SJSA1 (cell line): ENCODE measurements at regions not wholly inside any gene's neighbourhood (a gene's known extent, or its start where the extent isn't known, plus 50 kb on each side); places are given as distances from the start of the nearest gene placed in this dataset.

Source experiments
- DNase-seq, 2 experiments: peaks; one replicate each; pipeline ENCODE4 v3.0.0-alpha.2; 2015 to 2020; ENCODE audit warnings: low spot score in 2 of 2, low read depth in 1 of 2
- H3K27ac ChIP-seq: fragments of 250-450 bp; sonication (Bioruptor Pico); 2 replicates; pipeline ENCODE4 v1.5.1; 2020; ENCODE audit warnings: mild to moderate bottlenecking, moderate library complexity
- H3K27me3 ChIP-seq: fragments of 250-450 bp; sonication (Bioruptor Pico); replicated peaks from 2 replicates; pipeline ENCODE4 v1.5.1; 2020; ENCODE audit warnings: mild to moderate bottlenecking, moderate library complexity
- H3K36me3 ChIP-seq: fragments of 250-450 bp; sonication (Bioruptor Pico); 2 replicates; pipeline ENCODE4 v1.5.1; 2020; ENCODE audit warnings: mild to moderate bottlenecking
- H3K4me1 ChIP-seq: fragments of 250-450 bp; sonication (Bioruptor Pico); replicated peaks from 2 replicates; pipeline ENCODE4 v1.6.1; 2021; ENCODE audit warnings: mild to moderate bottlenecking
- H3K4me3 ChIP-seq: fragments of 250-450 bp; sonication (Bioruptor Pico); 2 replicates; pipeline ENCODE4 v1.5.1; 2020; ENCODE audit warnings: mild to moderate bottlenecking
- H3K9me3 ChIP-seq: fragments of 250-450 bp; sonication (Bioruptor Pico); replicated peaks from 2 replicates; pipeline ENCODE4 v1.5.1; 2020; ENCODE audit warnings: mild to moderate bottlenecking

DNA sequence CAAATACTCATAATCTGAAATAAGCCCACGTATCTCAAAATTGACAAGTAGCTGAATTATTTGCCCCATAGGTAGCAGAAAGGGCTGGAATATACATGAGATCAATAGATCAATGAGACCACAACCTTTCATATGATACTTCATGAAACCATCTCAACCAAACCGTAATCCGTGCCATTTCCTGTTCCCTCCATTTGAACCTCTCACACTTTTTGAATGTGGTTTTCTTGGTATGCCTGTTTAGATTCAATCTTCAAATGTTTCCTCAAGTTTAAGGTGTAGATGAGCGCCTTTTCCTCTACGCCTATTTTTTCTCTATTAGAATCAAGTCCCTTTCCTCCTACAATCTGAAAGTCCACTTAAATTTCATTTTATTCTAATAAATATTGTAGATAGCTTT lies 805.5 kb downstream of the EFNA5 start:
- H3K4me3 ChIP-seq = no peak overlapping the region
- no peaks in the 10 kb centered on the region for H3K36me3 ChIP-seq
- H3K4me1 ChIP-seq = no peaks in the 10 kb centered on the region
- H3K27ac ChIP-seq = no peak overlapping the region
- no peaks in the 10 kb centered on the region for H3K27me3 ChIP-seq
- DNase-seq = no peak
- no peaks in the 10 kb centered on the region for H3K9me3 ChIP-seq

DNA sequence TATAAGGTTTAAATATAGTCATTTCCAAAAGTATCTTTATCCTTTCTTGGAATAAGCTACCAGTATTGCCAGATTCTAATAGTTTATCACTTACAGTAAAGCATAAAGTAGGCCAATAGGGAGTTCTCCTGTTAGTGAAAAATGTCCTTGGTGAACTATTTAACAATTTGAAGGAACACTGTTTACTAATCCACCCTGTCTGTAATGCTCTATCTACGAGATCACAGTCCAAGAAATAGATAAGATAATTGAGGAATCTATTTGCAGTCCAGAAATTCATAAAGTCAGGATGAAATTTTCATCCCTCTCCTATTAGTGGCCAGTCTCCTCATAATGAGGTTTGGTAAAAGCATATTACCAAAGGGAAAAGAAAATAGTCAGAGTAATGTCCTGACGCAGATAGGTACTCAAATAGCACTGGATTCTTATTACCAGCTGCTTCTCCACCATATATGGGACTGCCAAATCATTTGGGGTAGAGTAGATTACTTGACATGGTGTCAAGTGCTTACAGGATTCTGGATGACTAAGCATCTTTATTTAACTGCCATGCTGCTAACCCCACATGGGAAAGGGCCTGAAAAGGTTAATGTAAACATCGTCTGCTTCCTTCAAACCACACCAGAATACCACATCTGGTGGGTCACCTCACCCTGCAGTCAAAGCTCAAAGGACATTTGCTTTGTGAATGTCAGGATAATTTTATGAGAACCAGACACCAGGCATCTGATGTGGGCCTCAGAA lies 808.1 kb downstream of the EFNA5 start:
- H3K36me3 ChIP-seq = no peaks in the 10 kb centered on the region
- no peaks in the 10 kb centered on the region for H3K9me3 ChIP-seq
- H3K4me1 ChIP-seq = no peaks in the 10 kb centered on the region
- H3K27ac ChIP-seq = no peak overlapping the region
- H3K27me3 ChIP-seq = no peaks in the 10 kb centered on the region
- no peak for DNase-seq
- H3K4me3 ChIP-seq = no peak overlapping the region

DNA sequence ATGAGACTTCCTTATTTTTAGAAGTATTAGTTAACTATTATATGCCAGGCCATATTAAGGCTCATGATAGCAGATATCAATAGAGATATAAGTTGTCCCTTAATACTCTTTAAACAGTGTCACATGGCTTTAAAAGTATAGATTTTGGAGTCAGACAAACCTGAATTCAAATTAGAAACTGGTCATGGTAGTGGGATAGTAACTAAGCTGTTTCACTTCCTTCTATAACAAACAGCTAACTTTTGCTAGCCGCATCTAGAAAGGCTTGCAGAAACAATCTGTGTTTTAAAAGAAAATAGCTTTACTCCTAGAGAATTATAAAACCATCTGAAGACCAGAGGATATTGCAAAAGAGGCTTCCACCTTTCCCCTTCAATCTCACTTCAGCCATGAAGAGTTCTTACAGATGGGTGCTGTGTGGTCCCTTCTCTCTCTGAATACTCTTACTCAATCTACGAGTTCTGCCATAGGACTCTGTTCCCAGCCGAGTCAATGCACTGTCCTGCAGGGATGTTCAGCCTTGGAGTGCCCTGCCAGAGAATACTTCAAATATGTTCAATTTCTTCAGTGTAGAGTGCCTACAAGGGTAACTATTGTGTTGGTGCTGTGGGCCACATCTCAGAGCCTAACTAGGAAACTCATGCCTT lies 810.2 kb downstream of the EFNA5 start:
- no peaks in the 10 kb centered on the region for H3K9me3 ChIP-seq
- no peak overlapping the region for H3K27ac ChIP-seq
- no peaks in the 10 kb centered on the region for H3K4me1 ChIP-seq
- DNase-seq = no peak
- no peak overlapping the region for H3K4me3 ChIP-seq
- H3K27me3 ChIP-seq = no peaks in the 10 kb centered on the region
- no peaks in the 10 kb centered on the region for H3K36me3 ChIP-seq

DNA sequence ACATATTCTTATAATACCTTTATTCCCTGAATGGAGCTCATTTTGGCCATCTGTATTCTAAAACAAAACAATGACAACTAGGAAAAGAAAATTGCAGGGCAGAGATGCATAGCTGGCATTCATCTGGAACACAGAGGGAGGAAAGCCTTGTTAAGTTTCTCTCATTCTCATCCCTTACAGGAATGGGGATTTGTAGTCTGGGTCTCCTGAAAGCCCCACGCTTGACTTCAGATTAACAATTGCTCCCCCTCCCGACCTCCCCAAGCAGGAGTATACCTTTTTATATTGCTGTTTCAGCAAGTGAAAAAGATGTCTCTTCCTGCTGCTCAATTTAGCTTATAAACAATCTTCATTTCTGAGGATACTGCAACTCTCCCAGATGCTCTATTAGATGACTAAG lies 812.1 kb downstream of the EFNA5 start:
- Histone ChIP-seq H3K4me1 (no peaks in the 10 kb centered on the region), H3K4me3 (no peak overlapping the region), H3K9me3 (no peaks in the 10 kb centered on the region), H3K36me3 (no peaks in the 10 kb centered on the region), H3K27ac (no peak overlapping the region), H3K27me3 (no peaks in the 10 kb centered on the region)
- no peak for DNase-seq

DNA sequence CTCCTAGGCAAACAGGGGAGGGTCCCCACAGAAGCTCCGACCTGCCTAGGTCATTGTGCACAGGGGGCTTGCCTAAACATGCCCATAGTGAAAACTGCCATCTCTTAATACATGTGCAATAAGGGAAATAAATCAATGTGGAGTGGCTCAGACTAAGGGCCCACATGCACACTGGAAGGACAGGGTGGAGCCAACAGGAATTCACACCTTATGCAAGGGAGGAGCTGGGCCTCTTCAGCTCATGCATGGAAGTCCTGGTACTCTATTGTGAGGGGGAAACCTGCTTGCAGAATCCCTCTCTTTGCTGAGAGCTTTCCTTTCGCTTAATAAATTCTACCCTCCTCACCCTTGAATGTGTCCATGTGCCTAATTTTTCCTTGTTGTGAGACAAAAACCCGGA lies 815.8 kb downstream of the EFNA5 start:
- H3K27me3 ChIP-seq = no peaks in the 10 kb centered on the region
- no peaks in the 10 kb centered on the region for H3K36me3 ChIP-seq
- H3K9me3 ChIP-seq = no peaks in the 10 kb centered on the region
- DNase-seq = no peak
- no peak overlapping the region for H3K4me3 ChIP-seq
- H3K27ac ChIP-seq = no peak overlapping the region
- no peaks in the 10 kb centered on the region for H3K4me1 ChIP-seq

DNA sequence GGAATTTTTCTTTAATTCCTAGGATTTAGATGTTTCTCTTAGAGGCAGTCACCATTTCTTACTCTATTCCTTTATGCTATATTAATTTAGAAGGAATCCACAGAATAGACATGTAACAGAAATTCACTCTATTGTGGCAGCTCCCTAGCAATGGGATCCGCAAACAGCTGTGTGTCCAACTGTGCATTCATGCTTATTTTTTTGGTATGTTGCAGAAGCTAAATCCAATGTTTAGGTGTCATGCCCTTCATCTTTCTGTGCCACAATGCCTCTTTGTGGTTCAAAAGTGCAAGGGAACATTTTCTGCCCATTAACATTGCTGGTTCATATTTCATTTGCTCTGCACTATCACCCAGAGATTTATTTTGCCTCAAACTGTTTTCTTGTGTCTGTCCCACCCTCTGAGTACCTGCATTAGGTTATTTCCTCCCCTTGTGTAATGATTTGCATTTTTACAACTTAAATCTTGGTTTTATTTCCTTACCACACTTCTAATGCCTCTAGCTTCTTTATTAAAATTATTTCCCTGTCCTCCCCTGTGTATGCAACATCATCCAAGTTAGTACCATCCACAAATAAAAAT lies 816.5 kb downstream of the EFNA5 start:
- H3K27me3 ChIP-seq = no peaks in the 10 kb centered on the region
- no peaks in the 10 kb centered on the region for H3K36me3 ChIP-seq
- DNase-seq = no peak
- no peaks in the 10 kb centered on the region for H3K4me1 ChIP-seq
- no peak overlapping the region for H3K27ac ChIP-seq
- no peak overlapping the region for H3K4me3 ChIP-seq
- H3K9me3 ChIP-seq = no peaks in the 10 kb centered on the region

DNA sequence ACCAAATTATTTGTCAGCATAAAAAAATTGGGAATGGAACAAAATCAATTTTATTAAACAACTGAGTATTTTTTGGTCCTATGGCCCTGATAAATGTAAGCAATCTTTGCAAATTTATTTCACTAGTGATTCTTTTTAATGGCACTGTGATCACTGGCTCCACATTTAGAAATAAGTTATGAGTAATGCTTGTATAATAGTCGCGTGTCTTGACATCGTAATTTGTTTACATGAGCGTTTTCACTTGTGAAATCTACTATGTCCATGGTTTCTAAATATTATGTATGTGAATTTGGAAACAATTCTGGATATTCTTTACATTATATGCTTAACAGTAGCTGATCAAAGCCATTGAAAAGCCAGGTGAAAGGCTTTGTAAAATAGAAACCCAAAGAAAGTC lies 817.5 kb downstream of the EFNA5 start:
- no peak overlapping the region for H3K4me3 ChIP-seq
- H3K9me3 ChIP-seq = no peaks in the 10 kb centered on the region
- H3K27me3 ChIP-seq = no peaks in the 10 kb centered on the region
- no peaks in the 10 kb centered on the region for H3K4me1 ChIP-seq
- H3K36me3 ChIP-seq = no peaks in the 10 kb centered on the region
- no peak overlapping the region for H3K27ac ChIP-seq
- no peak for DNase-seq

DNA sequence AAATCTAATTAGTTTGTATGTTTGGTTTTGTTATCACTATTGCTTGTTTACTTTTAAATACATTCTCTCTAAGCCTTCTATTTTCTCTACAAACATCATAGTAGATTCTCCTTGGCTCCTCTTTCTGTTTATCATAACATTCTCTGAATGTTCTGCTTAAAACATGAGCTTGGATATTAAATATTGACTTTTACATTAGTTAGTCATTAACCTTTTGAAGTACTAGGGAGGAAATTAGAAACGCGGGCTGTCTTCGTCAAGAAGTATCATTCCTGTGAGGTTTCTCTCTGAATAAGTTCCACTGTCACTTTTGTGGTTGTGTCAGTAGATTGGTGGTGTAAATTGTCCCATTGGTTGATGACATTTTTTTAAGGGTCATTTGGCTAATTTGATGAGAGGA lies 821.5 kb downstream of the EFNA5 start:
- no peaks in the 10 kb centered on the region for H3K27me3 ChIP-seq
- H3K4me1 ChIP-seq = no peaks in the 10 kb centered on the region
- H3K4me3 ChIP-seq = no peak overlapping the region
- H3K9me3 ChIP-seq = no peaks in the 10 kb centered on the region
- H3K36me3 ChIP-seq = no peaks in the 10 kb centered on the region
- H3K27ac ChIP-seq = no peak overlapping the region
- no peak for DNase-seq

DNA sequence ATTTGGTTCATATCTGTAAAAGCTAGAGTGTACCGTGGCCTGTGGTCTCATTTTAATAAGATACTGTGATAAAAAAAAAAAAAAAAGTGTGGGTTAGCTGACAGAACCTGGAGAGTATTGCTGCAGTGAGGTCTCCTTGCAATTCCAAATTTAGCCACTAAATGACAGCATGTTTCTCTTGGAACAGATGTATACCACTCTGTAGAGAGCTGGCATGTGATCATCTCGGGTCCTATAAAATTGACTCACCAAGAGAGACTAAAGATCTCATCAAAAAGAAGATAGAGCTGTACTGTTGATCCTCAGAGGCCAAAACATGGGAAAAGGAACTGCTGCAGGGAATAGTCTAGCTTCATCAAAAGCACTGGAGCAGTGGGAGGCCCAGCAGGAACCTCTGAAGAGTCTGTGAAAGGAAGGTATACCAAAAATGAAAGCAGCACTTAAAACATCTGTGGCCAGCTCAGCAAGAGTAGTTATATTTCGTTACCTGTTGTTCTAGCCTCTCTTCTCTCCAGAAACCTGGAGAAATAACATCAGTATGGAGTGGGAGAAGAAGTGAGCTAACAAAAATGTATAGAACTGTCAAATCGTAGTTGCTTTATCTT lies 826.8 kb downstream of the EFNA5 start:
- H3K4me1 ChIP-seq = no peaks in the 10 kb centered on the region
- no peak overlapping the region for H3K27ac ChIP-seq
- no peak overlapping the region for H3K4me3 ChIP-seq
- H3K27me3 ChIP-seq = no peaks in the 10 kb centered on the region
- H3K9me3 ChIP-seq = no peaks in the 10 kb centered on the region
- no peak for DNase-seq
- H3K36me3 ChIP-seq = no peaks in the 10 kb centered on the region

DNA sequence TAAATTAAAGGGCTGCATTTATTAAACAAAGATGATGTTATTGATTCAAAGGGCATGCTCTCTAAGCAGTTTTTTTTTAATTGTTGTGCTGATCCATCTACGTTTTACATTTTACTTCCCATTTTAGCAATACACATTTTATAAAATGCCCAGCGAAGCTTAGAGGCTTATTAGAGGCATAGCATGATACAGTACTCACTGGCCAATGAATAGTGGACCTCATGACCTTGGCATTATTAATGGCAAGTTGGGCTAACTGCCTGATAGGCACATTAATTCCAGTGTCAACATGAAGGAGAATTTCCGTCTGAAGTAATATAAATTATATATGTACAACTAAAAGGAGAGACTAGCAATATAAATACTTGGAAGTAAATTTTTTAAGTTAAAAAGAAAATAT lies 837.2 kb downstream of the EFNA5 start:
- H3K4me1 ChIP-seq = no peaks in the 10 kb centered on the region
- H3K36me3 ChIP-seq = no peaks in the 10 kb centered on the region
- no peak overlapping the region for H3K27ac ChIP-seq
- no peaks in the 10 kb centered on the region for H3K27me3 ChIP-seq
- H3K4me3 ChIP-seq = no peak overlapping the region
- no peaks in the 10 kb centered on the region for H3K9me3 ChIP-seq
- DNase-seq = no peak

DNA sequence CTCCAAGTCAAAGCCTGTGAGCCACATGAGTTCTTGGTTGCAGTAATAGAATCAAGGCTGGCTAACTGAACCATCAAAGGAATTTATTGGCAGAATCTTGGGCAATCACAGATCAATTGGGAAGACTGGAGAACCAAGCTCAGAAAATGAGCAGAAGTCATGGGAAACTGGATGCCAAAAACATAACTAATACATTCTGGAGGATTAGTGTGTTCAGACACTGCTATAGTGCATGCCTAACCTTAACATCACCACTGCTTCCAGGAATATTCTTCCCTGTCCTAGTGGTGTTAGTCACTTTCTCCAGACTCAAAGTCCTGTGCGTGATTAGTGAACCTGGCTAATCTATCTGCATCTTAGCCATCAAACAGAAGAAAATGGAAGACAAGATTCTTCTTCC lies 843.7 kb downstream of the EFNA5 start:
- no peaks in the 10 kb centered on the region for H3K36me3 ChIP-seq
- H3K4me3 ChIP-seq = no peak overlapping the region
- no peaks in the 10 kb centered on the region for H3K9me3 ChIP-seq
- no peaks in the 10 kb centered on the region for H3K27me3 ChIP-seq
- no peak overlapping the region for H3K27ac ChIP-seq
- no peaks in the 10 kb centered on the region for H3K4me1 ChIP-seq
- no peak for DNase-seq

DNA sequence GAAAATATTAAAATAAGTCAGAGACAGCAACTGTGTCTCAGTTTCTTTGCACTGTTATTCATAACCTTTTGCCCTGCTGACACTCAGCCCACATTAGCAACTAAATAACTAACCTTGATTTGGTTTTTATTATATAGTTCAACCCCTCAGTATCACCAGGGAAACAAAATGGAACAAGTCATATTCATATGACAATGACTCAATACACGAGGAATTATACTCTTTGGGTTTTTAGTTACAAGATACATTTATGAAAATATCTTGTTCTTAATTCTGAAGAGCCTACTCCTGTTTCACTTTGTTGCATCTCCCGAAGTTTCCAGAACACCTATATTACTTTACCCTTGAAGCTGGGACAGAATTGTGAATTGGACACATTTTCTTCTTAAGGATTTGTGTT lies 845.4 kb downstream of the EFNA5 start:
- Histone ChIP-seq H3K36me3 (no peaks in the 10 kb centered on the region), H3K4me3 (no peak overlapping the region), H3K9me3 (no peaks in the 10 kb centered on the region), H3K27me3 (no peaks in the 10 kb centered on the region), H3K4me1 (no peaks in the 10 kb centered on the region), H3K27ac (no peak overlapping the region)
- DNase-seq = no peak

DNA sequence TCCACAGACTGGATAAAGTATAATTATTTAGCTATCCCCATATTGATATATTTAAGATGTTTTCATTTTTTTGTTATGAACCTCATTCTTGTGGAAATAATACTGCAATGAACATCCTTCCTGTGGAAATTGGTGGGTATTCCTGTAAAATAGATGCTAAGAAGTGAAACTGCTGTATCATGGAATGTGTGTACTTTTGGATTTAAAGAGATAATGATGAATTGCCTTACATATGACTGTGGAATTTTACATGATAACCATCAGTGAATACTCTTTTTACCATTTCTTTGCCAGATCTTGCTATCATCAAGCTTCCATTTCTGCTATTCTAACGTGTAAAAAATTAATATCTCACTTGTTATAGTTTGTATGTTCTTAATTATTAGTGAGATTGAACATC lies 847.9 kb downstream of the EFNA5 start:
- DNase-seq = no peak
- no peaks in the 10 kb centered on the region for H3K27me3 ChIP-seq
- no peak overlapping the region for H3K27ac ChIP-seq
- H3K9me3 ChIP-seq = no peaks in the 10 kb centered on the region
- no peak overlapping the region for H3K4me3 ChIP-seq
- H3K36me3 ChIP-seq = no peaks in the 10 kb centered on the region
- no peaks in the 10 kb centered on the region for H3K4me1 ChIP-seq

DNA sequence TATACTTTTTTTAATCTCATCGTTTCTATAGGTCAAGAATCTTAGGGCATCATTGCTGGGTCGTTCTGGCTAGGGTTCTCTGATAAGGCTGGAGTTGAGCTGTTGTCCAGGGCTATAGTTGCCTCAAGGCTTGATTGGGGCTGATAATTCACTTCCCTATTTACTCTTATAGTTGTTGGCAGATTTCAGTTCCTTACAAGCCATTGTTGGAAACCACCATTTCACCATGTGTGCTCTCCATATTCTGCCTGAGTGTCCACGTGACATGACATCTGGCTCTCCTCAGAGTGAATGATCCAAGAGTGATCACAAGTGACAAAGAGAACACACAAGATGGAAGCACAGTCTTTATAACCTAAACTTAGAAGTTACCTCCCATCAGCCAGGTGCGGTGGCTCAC lies 852.2 kb downstream of the EFNA5 start:
- Histone ChIP-seq H3K27me3 (no peaks in the 10 kb centered on the region; the same call in 1 of the 2 replicates), H3K4me3 (no peak overlapping the region), H3K36me3 (no peaks in the 10 kb centered on the region), H3K27ac (no peak overlapping the region), H3K9me3 (no peaks in the 10 kb centered on the region), H3K4me1 (no peaks in the 10 kb centered on the region)
- DNase-seq = no peak
